ENCODE measurements at regions not wholly inside any gene's neighbourhood (a gene's known extent, or its start where the extent isn't known, plus 50 kb on each side); places are given as distances from the start of the nearest gene placed in this dataset.

DNA sequence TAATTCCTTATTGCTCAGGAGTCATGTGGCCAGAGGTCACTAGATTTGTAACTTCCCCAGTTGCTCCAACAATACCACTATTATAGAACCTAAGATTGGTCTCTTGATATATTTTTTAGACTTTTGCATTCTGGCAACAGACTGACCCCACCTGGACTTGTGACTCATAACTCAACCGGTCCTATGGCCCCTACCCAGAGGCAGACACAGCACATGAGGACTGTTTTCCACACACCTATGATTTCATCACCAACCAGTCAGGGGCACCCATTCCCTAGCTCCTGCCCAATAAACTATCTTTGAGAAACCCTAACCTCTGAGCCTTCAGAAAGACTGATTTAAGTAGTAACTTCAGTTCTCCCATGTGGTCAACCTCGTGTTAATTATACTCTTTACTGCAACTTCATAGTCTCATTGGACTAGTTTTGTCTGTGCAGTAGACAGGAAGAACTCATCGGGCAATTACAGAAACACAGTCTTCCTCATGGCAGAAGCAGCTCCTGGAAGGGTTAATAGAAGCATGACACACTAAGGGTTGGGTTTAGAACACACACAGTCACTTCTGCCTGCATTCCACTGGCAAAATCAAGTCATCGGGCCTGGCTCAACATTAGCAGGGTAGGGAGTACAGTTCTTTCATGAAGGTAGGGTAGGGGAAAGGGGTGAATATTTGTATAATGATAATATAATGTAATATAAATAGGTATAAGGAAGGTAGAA is 251.8 kb downstream of the UQCRFS1 start:
- WGBS, 3 donors = 69 to 71% (median 70%) methylated on average over 4 of the region's 4 CpGs
- TF ChIP-seq CTCF (IDR thresholded peaks at IDR 0.05) (no peak), POLR2A (IDR thresholded peaks at IDR 0.05) (no peak), EP300 (IDR thresholded peaks at IDR 0.05) (no peak)
- no peaks in the 10 kb centered on the region for H3K9me3 ChIP-seq
- intact Hi-C loops (cut with DNase I) = no loop called here
- no peaks in the 10 kb centered on the region for H3K4me1 ChIP-seq (ENCODE audit: insufficient read depth)
- H3K36me3 ChIP-seq = no peaks in the 10 kb centered on the region
- H3K4me3 ChIP-seq = no peak overlapping the region
- no peaks in the 10 kb centered on the region for H3K27me3 ChIP-seq
- DNase-seq = no peak
- H3K27ac ChIP-seq = no peak overlapping the region

DNA sequence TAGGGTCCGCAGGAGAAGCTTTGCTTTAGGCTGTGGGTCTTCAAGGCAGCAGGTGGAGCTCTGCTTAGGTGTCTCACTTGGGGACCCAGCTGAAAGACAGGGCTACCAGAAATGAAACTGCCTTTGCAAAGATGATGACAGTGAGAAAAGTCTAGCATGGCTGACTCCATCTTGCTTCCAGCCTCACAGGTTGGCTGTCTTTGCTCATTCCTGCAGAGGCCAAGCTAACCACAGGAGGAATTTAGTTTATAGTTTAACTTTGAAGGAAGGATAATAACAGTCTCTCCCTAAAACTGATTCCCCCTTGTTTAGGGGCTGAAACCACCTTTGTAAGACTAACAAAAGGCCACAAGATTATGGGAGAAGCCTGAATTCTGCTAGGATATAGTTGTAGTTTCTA is 252.4 kb downstream of the UQCRFS1 start:
- intact Hi-C loops (cut with DNase I) = no loop called here
- 89 to 96% (median 93%) methylated on average over 1 of the region's 1 CpG for WGBS, 3 donors
- DNase-seq = no peak
- TF ChIP-seq EP300 (IDR thresholded peaks at IDR 0.05) (no peak), POLR2A (IDR thresholded peaks at IDR 0.05) (no peak), CTCF (IDR thresholded peaks at IDR 0.05) (no peak)
- H3K36me3 ChIP-seq = no peaks in the 10 kb centered on the region
- H3K27ac ChIP-seq = no peak overlapping the region
- H3K4me3 ChIP-seq = no peak overlapping the region
- no peaks in the 10 kb centered on the region for H3K4me1 ChIP-seq (ENCODE audit: insufficient read depth)
- no peaks in the 10 kb centered on the region for H3K9me3 ChIP-seq
- no peaks in the 10 kb centered on the region for H3K27me3 ChIP-seq

- Histone ChIP-seq H3K36me3 (no peaks in the 10 kb centered on the region), H3K27ac (no peak overlapping the region), H3K9me3 (no peaks in the 10 kb centered on the region), H3K27me3 (no peaks in the 10 kb centered on the region), H3K4me1 (ENCODE audit: insufficient read depth) (no peaks in the 10 kb centered on the region), H3K4me3 (no peak overlapping the region)
- intact Hi-C loops (cut with DNase I) = no loop called here
- TF ChIP-seq CTCF (IDR thresholded peaks at IDR 0.05) (no peak), POLR2A (IDR thresholded peaks at IDR 0.05) (no peak), EP300 (IDR thresholded peaks at IDR 0.05) (no peak)
- WGBS, 3 donors = 71 to 74% (median 73%) methylated on average over 2 of the region's 2 CpGs
- no peak for DNase-seq
These were observed 256.0 kb downstream of the UQCRFS1 start for GRCh38 chr19:28956961-28957360.

- no peaks in the 10 kb centered on the region for H3K9me3 ChIP-seq
- intact Hi-C loops (cut with DNase I) = no loop called here
- no peaks in the 10 kb centered on the region for H3K27me3 ChIP-seq
- 71 to 76% (median 71%) methylated on average over 3 of the region's 3 CpGs for WGBS, 3 donors
- H3K4me1 ChIP-seq (ENCODE audit: insufficient read depth) = no peaks in the 10 kb centered on the region
- no peak for DNase-seq
- H3K36me3 ChIP-seq = no peaks in the 10 kb centered on the region
- H3K4me3 ChIP-seq = no peak overlapping the region
- TF ChIP-seq CTCF (IDR thresholded peaks at IDR 0.05) (no peak), EP300 (IDR thresholded peaks at IDR 0.05) (no peak), POLR2A (IDR thresholded peaks at IDR 0.05) (no peak)
- H3K27ac ChIP-seq = no peak overlapping the region
These were observed 256.5 kb downstream of the UQCRFS1 start for GRCh38 chr19:28956421-28956820.
